GM23338 (cell line): ENCODE measurements at regions not wholly inside any gene's neighbourhood (a gene's known extent, or its start where the extent isn't known, plus 50 kb on each side); places are given as distances from the start of the nearest gene placed in this dataset.

ENCODE experiments used
- ATAC-seq: fragments of 200-7000 bp; cut with Tn5 transposase; 3 replicates; pipeline ENCODE4 v1.9.1; 2020
- DNase-seq: peaks from one replicate; pipeline ENCODE4 v3.0.0-alpha.2; 2015; ENCODE audit warnings: low spot score
- H2AFZ ChIP-seq: fragments of 200-600 bp; sonication (generic); 2 replicates; pipeline ENCODE4 v1.8.0; 2016; ENCODE audit warnings: antibody characterized with exemption, mild to moderate bottlenecking, moderate library complexity
- H3F3A ChIP-seq: fragments of 200-600 bp; sonication (generic); replicated peaks from 2 replicates; pipeline ENCODE4 v1.8.0; 2017; ENCODE audit warnings: antibody characterized with exemption, mixed run types, low read depth
- H3K27ac ChIP-seq: fragments of 200-600 bp; sonication (generic); 2 replicates; pipeline ENCODE4 v1.6.1; 2016; ENCODE audit warnings: low read depth
- H3K27me3 ChIP-seq: fragments of 200-600 bp; sonication (generic); 2 replicates; pipeline ENCODE4 v1.8.0; 2016; ENCODE audit warnings: mild to moderate bottlenecking, mixed run types, moderate library complexity; ENCODE audit not compliant: insufficient read depth
- H3K36me3 ChIP-seq: fragments of 200-600 bp; sonication (generic); 2 replicates; pipeline ENCODE4 v1.8.0; 2016; ENCODE audit warnings: mild to moderate bottlenecking; ENCODE audit not compliant: insufficient read depth
- H3K4me1 ChIP-seq: fragments of 200-600 bp; sonication (generic); 2 replicates; pipeline ENCODE4 v1.8.0; 2016; ENCODE audit warnings: mild to moderate bottlenecking, moderate library complexity; ENCODE audit not compliant: insufficient read depth
- H3K4me2 ChIP-seq: fragments of 200-600 bp; sonication (generic); 2 replicates; pipeline ENCODE4 v1.7.1; 2017; ENCODE audit warnings: mixed run types
- H3K4me3 ChIP-seq: fragments of 200-600 bp; sonication (generic); 2 replicates; pipeline ENCODE4 v1.6.1; 2016; ENCODE audit warnings: mixed run types
- H3K79me2 ChIP-seq: fragments of 200-600 bp; sonication (generic); replicated peaks from 2 replicates; pipeline ENCODE4 v1.8.0; 2017; ENCODE audit warnings: mild to moderate bottlenecking; ENCODE audit not compliant: insufficient read depth
- H3K9me2 ChIP-seq: fragments of 200-600 bp; sonication (generic); 2 replicates; pipeline ENCODE4 v1.8.0; 2017; ENCODE audit not compliant: insufficient read depth
- H4K20me1 ChIP-seq: fragments of 200-600 bp; sonication (generic); replicated peaks from 2 replicates; pipeline ENCODE4 v1.8.0; 2017; ENCODE audit warnings: mild to moderate bottlenecking; ENCODE audit not compliant: insufficient read depth
- H3K27ac Mint-ChIP-seq: 2 replicates; pipeline ENCODE4 v1.8.0; 2020; ENCODE audit warnings: inconsistent platforms, mild to moderate bottlenecking, moderate library complexity, mixed read lengths
- H3K27me3 Mint-ChIP-seq: 3 replicates; pipeline ENCODE4 v1.8.0; 2022; ENCODE audit warnings: low read depth, mild to moderate bottlenecking, moderate library complexity, mixed read lengths, inconsistent platforms; ENCODE audit not compliant: insufficient read depth, poor library complexity
- H3K36me3 Mint-ChIP-seq: 3 replicates; pipeline ENCODE4 v1.8.0; 2021; ENCODE audit warnings: low read depth, mild to moderate bottlenecking, inconsistent platforms, moderate library complexity, mixed read lengths
- H3K4me1 Mint-ChIP-seq: 3 replicates; pipeline ENCODE4 v1.8.0; 2020; ENCODE audit warnings: mild to moderate bottlenecking, inconsistent platforms, mixed read lengths
- H3K4me3 Mint-ChIP-seq: 3 replicates; pipeline ENCODE4 v1.8.0; 2021; ENCODE audit warnings: moderate library complexity, mild to moderate bottlenecking, inconsistent platforms, mixed read lengths
- H3K9me3 Mint-ChIP-seq: 3 replicates; pipeline ENCODE4 v1.8.0; 2020; ENCODE audit warnings: moderate library complexity, mild to moderate bottlenecking, inconsistent platforms, mixed read lengths
- CREB1 ChIP-seq: fragments of 250-450 bp; sonication (Bioruptor Pico); IDR thresholded peaks from 2 replicates; pipeline ENCODE4 v1.5.0; 2020; ENCODE audit warnings: low read depth, mild to moderate bottlenecking, moderate library complexity
- CTCF ChIP-seq, 2 experiments: fragments of 200-600 bp in 1 of 2; sonication (generic) in 1 of 2; conservative IDR thresholded peaks; 2 replicates each; pipeline versions ENCODE4 v1.5.1 to v1.6.1; 2016 to 2017; ENCODE audit warnings: antibody characterized with exemption in 2 of 2, low read depth in 2 of 2, mild to moderate bottlenecking in 2 of 2, moderate library complexity in 1 of 2
- ETS1 ChIP-seq: IDR thresholded peaks from 2 replicates; pipeline ENCODE4 v1.6.1; 2016; ENCODE audit warnings: antibody characterized with exemption
- EZH2 ChIP-seq: fragments of 200-600 bp; sonication (generic); IDR thresholded peaks from one replicate; pipeline ENCODE4 v1.8.0; 2017; ENCODE audit warnings: antibody characterized with exemption, mild to moderate bottlenecking, low read depth; ENCODE audit not compliant: unreplicated experiment
- EZH2phosphoT487 ChIP-seq: fragments of 200-600 bp; sonication (generic); IDR thresholded peaks from one replicate; pipeline ENCODE4 v1.8.1; 2018; ENCODE audit warnings: antibody characterized with exemption; ENCODE audit not compliant: unreplicated experiment
- JUNB ChIP-seq: IDR thresholded peaks from one replicate; pipeline ENCODE4 v1.6.1; 2016; ENCODE audit warnings: antibody characterized with exemption; ENCODE audit not compliant: unreplicated experiment
- NANOG ChIP-seq: IDR thresholded peaks from 2 replicates; pipeline ENCODE4 v1.6.1; 2016; ENCODE audit warnings: antibody characterized with exemption, borderline replicate concordance
- POLR2AphosphoS5 ChIP-seq: IDR thresholded peaks from 2 replicates; pipeline ENCODE4 v1.6.1; 2016; ENCODE audit warnings: antibody characterized with exemption, low read depth
- REST ChIP-seq: IDR thresholded peaks from one replicate; pipeline ENCODE4 v1.6.1; 2018; ENCODE audit warnings: antibody characterized with exemption; ENCODE audit not compliant: unreplicated experiment
- STAT1 ChIP-seq: IDR thresholded peaks from one replicate; pipeline ENCODE4 v1.6.1; 2016; ENCODE audit warnings: antibody characterized with exemption; ENCODE audit not compliant: unreplicated experiment
- ZNF114 ChIP-seq: fragments of 250-450 bp; sonication (Bioruptor Pico); IDR thresholded peaks from 2 replicates; pipeline ENCODE4 v1.5.0; 2020; ENCODE audit warnings: mild to moderate bottlenecking, moderate library complexity
- ZNF331 ChIP-seq: fragments of 250-450 bp; sonication (Bioruptor Pico); IDR thresholded peaks from 2 replicates; pipeline ENCODE4 v1.5.0; 2020; ENCODE audit warnings: low read depth, mild to moderate bottlenecking, moderate library complexity
- ZNF462 ChIP-seq: fragments of 250-450 bp; sonication (Bioruptor Pico); IDR thresholded peaks from 2 replicates; pipeline ENCODE4 v1.5.0; 2020; ENCODE audit warnings: mild to moderate bottlenecking, moderate library complexity

- TF ChIP-seq JUNB: no peak
- TF ChIP-seq ZNF331 (CRISPR knock-in tag): no peak
- TF ChIP-seq ZNF462 (CRISPR knock-in tag): no peak
- TF ChIP-seq NANOG: no peak
- no peak for TF ChIP-seq CREB1 (CRISPR knock-in tag)
- TF ChIP-seq EZH2: no peak
- no peak for TF ChIP-seq ZNF114 (CRISPR knock-in tag)
- TF ChIP-seq ETS1: no peak
- TF ChIP-seq POLR2AphosphoS5: no peak
- no peak for TF ChIP-seq CTCF (conservative IDR thresholded peaks at IDR 0.05; ENCODE audit: low read depth in 2 of 2)
- no peak for TF ChIP-seq STAT1
- TF ChIP-seq EZH2phosphoT487: no peak
- TF ChIP-seq REST: no peak
- H2AFZ ChIP-seq: no peak overlapping the region
- no peaks in the 10 kb centered on the region for H3K9me3 Mint-ChIP-seq
- H3K27ac ChIP-seq: no peak overlapping the region
- H3K4me3 Mint-ChIP-seq: no peak overlapping the region
- H3K27me3 Mint-ChIP-seq: no peaks in the 10 kb centered on the region
- peaks cover 9% of the 10 kb centered on the region; the same call in 2 of the 3 replicates for H3K4me1 Mint-ChIP-seq
- H3K9me2 ChIP-seq: no peaks in the 10 kb centered on the region
- H4K20me1 ChIP-seq: no peaks in the 10 kb centered on the region
- DNase-seq (no peak), ATAC-seq (no peak)
- H3K36me3 ChIP-seq: 0 out of 2 replicates have a peak, but pooled peaks cover 3% of the 10 kb centered on the region
- H3K27ac Mint-ChIP-seq: no peak overlapping the region
- H3K27me3 ChIP-seq: no peaks in the 10 kb centered on the region
- no peaks in the 10 kb centered on the region for H3K4me1 ChIP-seq
- no peak overlapping the region for H3K4me2 ChIP-seq
- no peaks in the 10 kb centered on the region for H3F3A ChIP-seq
- H3K79me2 ChIP-seq: no peaks in the 10 kb centered on the region
- H3K4me3 ChIP-seq: no peak overlapping the region
- no peaks in the 10 kb centered on the region for H3K36me3 Mint-ChIP-seq
These were observed 1316.8 kb upstream of the RAG2 start for GRCh38 chr11:37914859-37915258.
